UCSD-AML1 (cell line): ENCODE measurements at regions not wholly inside any gene's neighbourhood (a gene's known extent, or its start where the extent isn't known, plus 50 kb on each side); places are given as distances from the start of the nearest gene placed in this dataset.
"Not testable (repeated sequence)": the region's sequence is repeated elsewhere in the genome, so short reads cannot be mapped to it uniquely, and the experiment has no call there.

Experiments
- DNase-seq: peaks from one replicate; lab custom pipeline; 2025; ENCODE audit not compliant: unreplicated experiment; lab: John Stamatoyannopoulos, UW

DNA sequence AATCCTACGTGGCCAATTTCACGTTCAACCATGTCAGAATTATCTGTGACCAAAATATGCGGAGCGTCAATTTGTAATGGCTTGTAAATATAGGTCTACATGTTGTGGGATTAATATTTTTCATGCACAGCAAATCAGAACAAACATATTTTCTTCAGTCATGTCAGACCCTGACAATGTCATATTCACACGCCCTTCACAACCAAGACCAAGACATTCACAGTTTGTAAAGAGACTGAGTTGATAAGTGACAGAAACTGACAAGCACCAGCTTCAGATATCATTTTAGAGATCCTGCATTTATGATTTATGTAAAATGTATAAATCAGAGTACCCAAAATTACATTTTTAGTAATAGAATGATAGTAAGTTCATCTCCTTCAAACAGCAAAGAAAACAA is 57.3 kb upstream of the NOVA1 start:
- DNase-seq = no peak

DNA sequence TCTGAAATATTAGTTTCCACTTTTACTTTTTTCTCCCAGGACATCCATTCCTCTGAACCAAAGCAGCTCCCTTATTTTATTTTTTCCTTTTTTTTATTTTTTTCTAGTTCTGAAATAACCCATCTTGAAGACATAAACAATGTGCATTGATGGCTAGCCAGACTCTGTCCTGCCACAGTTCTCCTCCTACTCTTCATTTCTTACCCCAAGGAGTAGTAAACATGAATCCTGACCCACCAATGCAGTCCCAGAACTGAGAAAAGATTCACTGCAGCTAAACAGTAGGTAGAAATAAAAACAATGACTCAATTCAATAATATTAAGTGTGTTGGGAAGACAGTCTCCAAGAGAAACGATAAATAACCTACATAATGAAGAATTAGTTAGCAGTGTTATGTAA is 65.7 kb upstream of the NOVA1 start:
- DNase-seq = no peak

DNA sequence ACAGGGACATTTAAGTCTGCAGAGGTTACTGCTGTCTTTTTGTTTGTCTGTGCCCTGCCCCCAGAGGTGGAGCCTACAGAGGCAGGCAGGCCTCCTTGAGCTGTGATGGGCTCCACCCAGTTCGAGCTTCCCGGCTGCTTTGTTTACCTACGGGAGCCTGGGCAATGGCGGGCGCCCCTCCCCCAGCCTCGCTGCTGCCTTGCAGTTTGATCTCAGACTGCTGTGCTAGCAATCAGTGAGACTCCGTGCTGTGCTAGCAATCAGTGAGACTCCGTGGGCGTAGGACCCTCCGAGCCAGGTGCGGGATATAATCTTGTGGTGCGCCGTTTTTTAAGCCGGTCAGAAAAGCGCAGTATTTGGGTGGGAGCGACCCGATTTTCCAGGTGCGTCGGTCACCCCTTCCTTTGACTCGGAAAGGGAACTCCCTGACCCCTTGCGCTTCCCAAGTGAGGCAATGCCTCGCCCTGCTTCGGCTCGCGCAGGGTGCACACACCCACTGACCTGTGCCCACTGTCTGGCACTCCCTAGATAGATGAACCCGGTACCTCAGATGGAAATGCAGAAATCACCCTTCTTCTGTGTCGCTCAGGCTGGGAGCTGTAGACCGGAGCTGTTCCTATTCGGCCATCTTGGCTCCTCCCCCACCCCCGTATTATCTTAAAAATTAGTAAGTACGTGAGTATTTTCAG is 81.0 kb upstream of the NOVA1 start:
- not testable (repeated sequence) for DNase-seq

DNA sequence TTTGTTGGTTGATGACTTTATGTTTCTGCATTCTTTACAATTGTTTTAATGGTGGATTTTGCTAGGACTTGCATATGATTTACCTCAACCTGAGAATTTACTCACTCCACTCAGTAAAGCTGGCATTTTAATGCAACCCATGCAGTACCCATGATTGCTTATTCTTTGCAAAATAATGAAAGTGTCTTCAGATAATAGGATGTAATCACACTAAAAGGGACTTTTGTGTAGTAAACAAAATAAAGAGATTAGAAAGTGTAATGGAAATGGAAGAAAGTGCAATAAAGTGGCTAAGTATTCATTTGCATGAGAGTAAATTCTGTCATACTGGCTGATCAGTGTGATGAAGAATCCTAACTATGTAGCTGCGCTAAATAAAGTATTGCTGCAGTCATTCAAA is 87.6 kb upstream of the NOVA1 start:
- DNase-seq = no peak

DNA sequence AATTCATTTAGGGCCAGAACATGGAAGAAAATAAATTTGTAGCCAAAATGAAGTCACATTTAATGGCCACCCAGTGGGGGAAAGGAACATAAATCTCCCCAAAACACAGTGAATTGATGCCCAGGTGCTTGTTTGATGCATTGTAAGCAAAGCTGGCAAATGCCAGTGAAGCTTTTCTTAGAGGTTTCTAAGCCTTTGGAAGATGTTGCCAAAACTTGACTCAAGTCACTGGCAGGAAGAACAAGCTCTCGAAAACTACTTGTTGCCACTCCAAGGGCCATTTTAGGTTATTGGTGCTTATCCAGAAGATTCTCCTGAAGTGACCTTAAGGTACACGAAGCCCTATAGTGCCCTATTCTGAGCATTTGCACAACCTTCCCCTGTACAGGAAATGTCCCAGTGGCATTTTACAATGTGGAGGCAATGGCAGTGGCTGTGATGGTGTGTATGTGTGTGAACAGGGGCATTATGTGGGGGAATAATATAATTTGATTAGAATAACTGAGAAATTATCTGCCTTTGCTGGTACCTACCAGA is 89.5 kb upstream of the NOVA1 start:
- no peak for DNase-seq

DNA sequence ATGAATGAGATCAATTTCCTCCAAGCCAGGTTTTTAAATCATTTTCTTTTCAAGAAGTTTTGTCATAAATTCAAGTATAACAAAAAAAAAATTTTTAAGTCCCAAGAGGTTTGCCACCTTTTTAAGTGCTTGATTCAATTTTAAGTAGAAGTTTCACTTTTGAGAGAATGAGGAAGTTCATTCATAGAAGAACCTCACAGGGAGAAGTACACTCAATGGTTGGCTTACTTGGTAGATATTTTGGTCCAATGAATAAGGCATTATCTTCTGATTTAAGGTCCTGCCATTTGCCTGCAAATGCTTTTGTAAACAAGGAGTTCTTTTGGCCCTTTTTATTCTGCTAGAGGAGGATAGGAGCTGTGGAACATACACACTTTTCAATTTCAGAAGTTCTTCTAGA is 96.7 kb upstream of the NOVA1 start:
- no peak for DNase-seq

DNA sequence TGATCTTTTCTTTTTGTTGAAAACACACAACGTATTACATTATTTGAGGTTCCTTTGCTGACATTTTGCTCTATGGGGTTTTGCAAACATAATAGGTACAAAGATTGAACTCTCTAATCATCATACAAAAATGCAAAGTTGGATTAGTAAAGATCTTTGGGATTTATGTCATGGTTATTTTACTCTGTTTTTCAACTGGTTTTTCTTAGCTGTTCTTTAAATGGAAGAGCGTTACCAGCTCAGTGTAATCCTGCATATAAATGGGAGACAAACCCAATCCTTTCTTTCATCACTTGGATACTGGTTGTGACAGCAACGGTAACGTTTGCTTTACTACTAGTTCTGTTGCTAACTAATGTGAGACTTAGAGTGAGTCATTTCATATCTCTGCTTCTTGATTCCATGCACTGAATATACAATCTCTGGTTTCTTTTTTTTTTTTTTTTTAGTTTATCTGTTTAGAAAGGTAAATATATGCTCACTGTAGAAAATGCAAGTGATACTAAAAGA is 104.9 kb upstream of the NOVA1 start:
- DNase-seq = no peak

DNA sequence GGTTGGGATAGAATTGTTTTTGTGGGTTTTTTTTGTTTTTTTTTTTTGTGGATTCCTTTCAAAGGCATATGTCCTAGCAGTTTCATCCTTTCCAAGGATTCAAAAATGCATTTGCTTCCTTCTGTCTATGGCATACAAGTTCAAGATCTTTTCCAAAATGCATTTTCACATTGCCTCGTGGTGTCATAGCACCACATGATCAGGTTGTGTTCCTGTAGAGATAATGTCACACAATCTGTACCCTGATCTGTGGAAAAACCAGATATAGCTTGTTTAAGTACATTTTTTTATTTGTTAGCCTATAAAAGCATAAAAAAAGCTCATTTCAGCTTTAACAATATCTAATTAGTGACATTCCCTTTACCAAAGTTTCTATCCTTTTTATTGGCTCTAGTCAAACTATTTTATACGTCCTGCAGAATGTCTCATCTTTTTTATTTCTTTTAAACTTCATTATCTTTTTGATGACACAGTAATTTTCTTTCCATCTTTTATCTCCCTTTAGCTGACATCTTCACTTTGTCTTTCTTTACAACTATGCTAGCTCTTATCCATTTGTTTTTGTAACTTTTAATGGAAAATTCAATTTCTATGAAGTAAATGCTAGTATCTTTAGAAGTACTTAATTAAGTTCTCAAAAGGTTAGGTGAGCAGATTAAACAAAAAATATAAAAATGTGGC is 106.0 kb upstream of the NOVA1 start:
- DNase-seq = no peak

DNA sequence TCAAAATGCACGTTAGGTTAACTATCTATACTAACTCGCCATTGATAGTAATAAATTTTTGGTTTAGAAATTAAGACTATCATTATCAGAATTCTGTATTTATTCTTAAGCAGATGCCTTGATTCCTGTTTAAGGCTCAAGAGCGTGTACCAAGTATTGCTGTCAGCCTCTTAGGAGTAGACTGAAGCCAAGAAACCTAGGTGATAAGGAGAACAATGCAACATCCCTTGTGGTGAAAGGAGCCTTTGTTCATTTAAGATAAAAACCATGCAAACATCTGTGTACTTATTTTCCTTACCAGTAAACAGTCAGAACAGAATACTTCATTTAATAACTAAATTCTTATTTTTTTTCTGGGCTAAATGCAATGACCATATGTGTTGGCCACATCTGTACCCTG is 109.4 kb upstream of the NOVA1 start:
- no peak for DNase-seq

DNA sequence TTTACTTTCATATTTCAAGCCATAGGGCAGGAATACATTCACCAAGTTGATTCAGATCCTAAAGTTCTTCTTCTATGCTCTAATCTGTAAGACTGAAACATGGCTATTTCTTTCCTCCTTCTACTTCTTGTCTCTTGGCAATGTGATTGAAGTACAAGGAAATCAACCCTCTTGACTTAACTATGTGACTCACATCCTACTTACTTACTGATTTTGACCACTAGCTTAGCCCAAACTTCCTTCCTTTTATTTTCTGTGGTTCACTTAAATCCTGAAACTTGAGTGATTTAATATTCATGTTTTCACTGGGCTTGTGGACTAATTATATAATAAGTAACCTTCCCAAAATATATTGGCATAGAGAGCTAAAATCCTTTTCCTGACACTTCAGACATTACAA is 111.2 kb upstream of the NOVA1 start:
- no peak for DNase-seq

DNA sequence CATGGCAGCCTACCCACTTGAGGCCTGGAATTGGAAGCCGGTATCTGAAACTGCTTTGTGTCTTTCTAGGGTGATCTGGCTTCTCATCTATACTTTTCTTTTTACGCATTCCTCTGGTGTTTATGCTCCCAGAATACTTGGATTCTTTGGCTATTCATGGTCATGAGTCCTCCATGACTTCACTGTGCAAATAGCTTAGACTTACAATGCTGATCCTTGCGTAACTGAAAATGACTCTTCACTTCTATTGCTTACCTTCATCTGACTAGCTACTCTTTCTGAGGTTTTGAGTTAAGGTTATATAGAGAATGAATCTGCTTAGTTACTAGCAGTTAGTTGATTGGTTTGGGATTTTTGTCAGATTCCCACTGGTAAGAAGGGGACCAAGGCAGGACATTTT is 121.7 kb upstream of the NOVA1 start:
- no peak for DNase-seq

DNA sequence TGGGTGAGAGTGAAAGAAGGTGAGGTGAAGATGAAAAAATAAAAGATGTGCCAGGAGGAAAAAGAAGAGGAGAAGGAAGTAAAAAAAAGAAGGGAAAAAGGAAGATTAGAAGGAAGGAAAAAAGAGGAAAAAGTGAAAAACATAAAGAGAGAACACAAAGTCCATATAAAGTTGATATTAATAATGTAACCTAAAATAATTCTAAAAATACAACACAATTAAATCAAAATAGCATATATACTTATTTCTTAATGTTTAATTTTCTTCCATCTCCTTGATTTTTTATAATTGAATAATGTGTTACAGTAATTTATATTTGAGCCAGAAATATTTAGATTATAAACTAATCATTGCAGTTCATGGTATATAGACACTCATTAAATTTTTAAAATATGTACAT is 124.4 kb upstream of the NOVA1 start:
- DNase-seq = no peak

DNA sequence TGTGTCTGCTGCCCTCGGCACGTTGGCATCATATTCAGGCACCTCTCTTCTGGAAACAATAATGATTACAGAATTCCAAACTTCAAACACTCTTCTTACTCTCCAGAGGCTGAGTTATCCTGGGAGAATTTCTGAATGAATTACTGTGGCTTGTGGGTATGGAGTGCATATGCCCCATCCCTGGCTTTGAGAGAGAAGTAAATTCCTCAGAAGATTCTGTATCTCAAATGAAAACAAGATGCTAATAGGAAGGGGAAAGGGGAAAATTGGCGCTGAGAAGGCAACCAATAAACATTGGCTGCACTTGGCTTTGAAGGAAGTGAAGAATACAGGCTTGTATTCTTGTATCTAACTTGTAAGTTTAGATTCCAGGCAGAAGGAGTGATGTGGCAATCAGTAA is 132.0 kb upstream of the NOVA1 start:
- no peak for DNase-seq

DNA sequence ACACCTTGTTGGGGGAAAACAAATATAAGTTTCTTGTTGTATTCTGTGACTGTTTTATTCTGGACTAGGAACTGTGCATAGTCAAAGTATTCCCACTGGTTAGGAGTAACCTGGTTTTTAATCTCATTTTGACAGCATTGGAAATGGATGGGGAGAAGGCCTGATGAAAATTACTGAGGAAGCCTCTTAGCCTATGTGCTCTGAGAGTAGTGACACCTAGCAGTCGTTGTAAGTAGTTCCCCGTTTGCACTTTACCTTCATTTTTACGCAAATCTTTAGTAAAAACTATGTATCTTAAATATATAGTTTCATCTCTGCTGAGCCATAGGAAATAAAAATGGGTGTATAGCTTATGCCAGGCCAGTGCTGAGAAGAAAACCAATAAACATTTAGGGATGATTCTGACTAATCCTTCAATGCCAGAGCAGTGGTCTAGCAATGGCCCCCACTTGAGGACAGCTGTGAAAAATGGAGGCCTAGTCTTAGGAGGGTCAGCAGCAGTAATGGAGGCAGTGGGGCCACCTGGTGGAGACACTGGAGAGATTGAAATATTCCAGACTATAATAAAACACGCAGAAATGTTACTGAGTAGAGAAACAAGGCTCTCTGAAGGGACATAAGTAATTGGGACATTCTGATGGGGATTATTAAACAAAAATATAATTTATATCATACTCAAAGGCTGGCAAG is 133.2 kb upstream of the NOVA1 start:
- DNase-seq = peak; percentile 8

DNA sequence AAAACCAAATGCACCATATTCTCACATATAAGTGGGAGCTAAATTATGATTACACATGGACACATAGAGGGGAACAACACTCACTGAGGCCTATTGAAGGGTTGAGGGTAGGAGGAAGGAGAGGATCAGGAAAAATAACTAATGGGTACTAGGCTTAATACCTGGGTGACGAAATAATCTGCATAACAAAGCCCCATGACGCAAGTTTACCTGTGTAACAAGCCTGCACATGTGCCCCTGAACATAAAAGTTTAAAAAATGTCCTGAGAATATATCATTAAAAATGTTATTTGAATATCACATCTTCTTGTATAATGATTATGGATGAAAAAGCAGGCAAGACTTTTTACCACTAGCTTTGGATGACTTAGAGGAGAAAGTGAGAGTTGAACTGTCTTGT is 138.0 kb upstream of the NOVA1 start:
- no peak for DNase-seq

DNA sequence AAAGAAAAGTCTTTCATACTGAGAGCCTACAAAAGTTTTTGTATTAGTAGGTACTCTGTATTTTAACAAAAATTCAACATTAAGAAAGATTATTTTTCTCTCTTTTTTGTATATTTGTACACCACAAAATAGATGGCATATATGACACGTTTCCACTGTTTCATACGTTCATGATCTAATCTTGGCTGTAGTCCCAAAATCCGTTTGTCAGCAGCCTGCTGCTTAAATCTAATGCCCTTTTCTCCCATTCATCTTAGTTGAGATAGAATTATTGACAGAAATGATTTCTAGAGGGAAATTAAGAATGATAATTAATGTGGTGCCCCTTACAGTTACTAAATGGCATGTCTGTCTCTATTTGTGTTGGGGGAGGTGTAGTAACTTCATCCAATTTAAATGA is 140.7 kb upstream of the NOVA1 start:
- DNase-seq = no peak

DNA sequence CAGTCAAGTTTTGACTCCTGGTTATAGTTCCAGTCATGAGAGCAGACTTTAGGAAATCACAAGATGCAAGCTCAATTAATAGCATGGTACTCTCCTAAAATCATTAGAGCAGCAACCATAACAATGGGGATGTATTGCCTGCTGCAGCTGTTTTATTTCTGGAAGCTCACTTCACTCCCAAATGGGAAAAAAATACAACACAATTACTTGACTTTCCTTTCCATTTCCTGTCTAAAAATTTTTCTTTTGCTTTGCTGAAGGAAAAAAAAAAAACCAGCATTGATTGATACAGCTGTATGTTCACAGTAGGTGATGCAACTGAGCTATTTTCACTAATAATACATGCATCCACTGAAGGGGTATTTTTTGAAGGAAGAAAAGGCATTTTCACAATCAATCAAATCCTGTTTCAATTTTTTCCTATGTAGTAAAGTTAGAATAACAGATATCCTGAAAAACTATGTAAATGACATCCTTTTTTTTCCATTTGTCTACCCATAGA is 143.9 kb upstream of the NOVA1 start:
- DNase-seq = no peak

DNA sequence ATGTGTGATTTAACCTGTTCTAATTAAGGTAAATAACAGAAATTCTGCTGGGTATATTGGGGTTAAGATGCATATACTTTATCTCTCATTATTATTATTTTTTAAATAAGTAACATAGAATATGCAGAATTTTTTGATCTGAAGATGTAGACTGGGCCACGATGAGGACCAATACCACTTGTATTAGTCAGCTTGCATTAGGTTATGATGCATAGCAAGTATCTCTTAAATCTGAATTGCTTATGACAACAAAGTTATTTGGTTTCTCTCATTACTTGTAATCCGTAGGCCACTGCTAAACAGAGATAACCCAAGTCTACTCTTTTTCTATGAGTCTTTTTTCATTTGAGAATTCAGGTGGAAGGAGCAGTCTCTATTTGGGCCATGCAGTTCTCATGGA is 145.5 kb upstream of the NOVA1 start:
- DNase-seq = no peak

DNA sequence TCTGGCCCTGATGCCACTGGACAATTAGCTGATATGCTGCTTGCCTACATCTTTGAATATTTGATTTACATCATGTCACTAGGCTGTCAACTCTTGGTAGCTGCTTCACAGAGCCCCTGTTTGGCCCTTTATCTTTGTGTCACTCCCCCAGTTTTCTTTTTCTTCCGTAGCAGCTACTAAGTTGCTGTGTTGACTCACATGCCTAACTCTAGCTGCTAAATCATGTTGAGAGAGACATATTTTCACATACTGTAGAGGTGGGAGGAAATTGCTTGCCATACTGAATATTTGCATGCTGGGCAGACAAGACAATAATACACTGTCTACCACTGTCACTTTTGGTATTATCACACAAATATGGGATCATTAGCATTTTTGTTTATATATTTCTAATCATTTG is 147.1 kb upstream of the NOVA1 start:
- DNase-seq = no peak

DNA sequence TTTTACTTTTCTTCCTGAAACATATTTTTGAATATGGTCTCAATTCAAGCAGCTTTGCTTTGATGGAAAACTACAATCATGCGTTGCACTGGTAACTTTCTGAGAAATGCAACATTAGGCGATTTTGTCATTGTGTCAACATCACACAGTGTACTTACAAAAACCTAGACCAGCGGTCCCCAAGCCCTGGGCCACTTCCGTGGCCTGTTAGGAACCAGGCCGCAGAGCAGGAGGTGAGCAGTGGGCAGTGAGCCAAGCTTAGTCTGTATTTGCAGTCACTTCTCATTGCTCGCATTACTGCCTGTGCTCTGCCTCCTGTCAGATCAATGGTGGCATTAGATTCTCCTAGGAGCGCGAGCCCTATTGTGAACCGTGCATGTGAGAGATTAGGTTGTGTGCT is 163.7 kb upstream of the NOVA1 start:
- DNase-seq = no peak

DNA sequence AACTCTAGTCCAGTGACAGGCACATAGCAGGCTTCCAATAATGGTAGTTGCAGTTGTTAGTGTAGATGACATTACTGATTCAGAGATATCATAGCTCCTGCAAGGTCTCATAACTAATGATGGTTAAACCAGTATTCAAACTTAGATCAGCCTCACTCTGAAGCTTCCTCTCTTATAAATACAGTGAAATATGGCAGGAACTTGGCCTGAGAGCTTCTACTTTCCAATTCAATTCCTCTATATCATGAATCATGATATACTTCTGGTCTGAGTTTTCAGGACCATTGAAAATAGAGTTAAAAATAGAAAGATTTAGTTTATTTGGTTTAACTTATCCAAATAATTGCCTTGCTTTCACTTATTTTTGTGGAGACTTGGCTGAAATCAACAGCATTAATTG is 167.5 kb upstream of the NOVA1 start:
- DNase-seq = no peak
